NCI-H2196 (cell line): ENCODE measurements at regions not wholly inside any gene's neighbourhood (a gene's known extent, or its start where the extent isn't known, plus 50 kb on each side); places are given as distances from the start of the nearest gene placed in this dataset.

Experiments used
- DNase-seq: peaks from one replicate; lab custom pipeline; 2025; ENCODE audit not compliant: unreplicated experiment; lab: John Stamatoyannopoulos, UW

- DNase-seq, result no peak
Observed at GRCh38 chr1:228985661-228986060, 250.4 kb downstream of the RHOU start.

- DNase-seq, result peak; percentile 54
Observed at GRCh38 chr1:228986093-228986904, 251.0 kb downstream of the RHOU start.

- DNase-seq, result no peak
Observed at GRCh38 chr1:228987286-228987685, 252.0 kb downstream of the RHOU start.

GRCh38 chr1:228987736-228988506 lies 252.6 kb downstream of the RHOU start:
- DNase-seq, result no peak

GRCh38 chr1:228988664-228989063 lies 253.4 kb downstream of the RHOU start:
- no peak for DNase-seq

GRCh38 chr1:228989176-228989575 lies 253.9 kb downstream of the RHOU start:
- no peak for DNase-seq

GRCh38 chr1:228989676-228989991 lies 254.4 kb downstream of the RHOU start:
- no peak for DNase-seq

- DNase-seq, result peak; percentile 92
Observed at GRCh38 chr1:228989992-228990827, 254.9 kb downstream of the RHOU start.

- no peak for DNase-seq
Observed at GRCh38 chr1:228990906-228991569, 255.8 kb downstream of the RHOU start.

- no peak for DNase-seq
Observed at GRCh38 chr1:228992044-228992443, 256.8 kb downstream of the RHOU start.

GRCh38 chr1:228992907-228993535 lies 257.7 kb downstream of the RHOU start:
- no peak for DNase-seq

GRCh38 chr1:228994676-228995594 lies 259.7 kb downstream of the RHOU start:
- no peak for DNase-seq

GRCh38 chr1:228996281-228996680 lies 261.0 kb downstream of the RHOU start:
- DNase-seq, result no peak

GRCh38 chr1:228997721-228998144 lies 262.5 kb downstream of the RHOU start:
- no peak for DNase-seq

- no peak for DNase-seq
Observed at GRCh38 chr1:228998179-228998578, 262.9 kb downstream of the RHOU start.

- no peak for DNase-seq
Observed at GRCh38 chr1:228999446-229000170, 264.3 kb downstream of the RHOU start.

GRCh38 chr1:229000187-229000586 lies 264.9 kb downstream of the RHOU start:
- no peak for DNase-seq

- DNase-seq, result no peak
Observed at GRCh38 chr1:229001467-229002011, 266.3 kb downstream of the RHOU start.

GRCh38 chr1:229002037-229002436 lies 266.8 kb downstream of the RHOU start:
- no peak for DNase-seq
